ENCODE measurements at regions not wholly inside any gene's neighbourhood (a gene's known extent, or its start where the extent isn't known, plus 50 kb on each side); places are given as distances from the start of the nearest gene placed in this dataset.

DNA sequence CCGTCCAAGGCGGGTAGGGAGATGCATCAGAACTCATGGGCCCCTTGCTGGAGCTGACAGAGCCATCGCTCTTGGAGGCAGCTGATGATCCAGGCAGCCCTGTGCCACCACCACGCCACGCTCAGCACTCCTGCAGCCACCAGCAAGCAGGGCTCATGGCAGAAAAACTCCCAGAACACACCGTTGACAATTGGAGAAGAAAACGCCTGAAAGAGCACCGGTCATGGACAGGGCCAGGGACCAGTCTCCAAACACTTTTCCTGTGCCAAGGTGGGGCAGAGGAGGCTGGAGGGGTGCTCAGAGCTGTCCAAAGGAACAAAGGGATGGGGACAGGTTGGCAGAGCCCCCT is 132.2 kb downstream of the FOXL1 start:
- TF ChIP-seq, protein P1, sequence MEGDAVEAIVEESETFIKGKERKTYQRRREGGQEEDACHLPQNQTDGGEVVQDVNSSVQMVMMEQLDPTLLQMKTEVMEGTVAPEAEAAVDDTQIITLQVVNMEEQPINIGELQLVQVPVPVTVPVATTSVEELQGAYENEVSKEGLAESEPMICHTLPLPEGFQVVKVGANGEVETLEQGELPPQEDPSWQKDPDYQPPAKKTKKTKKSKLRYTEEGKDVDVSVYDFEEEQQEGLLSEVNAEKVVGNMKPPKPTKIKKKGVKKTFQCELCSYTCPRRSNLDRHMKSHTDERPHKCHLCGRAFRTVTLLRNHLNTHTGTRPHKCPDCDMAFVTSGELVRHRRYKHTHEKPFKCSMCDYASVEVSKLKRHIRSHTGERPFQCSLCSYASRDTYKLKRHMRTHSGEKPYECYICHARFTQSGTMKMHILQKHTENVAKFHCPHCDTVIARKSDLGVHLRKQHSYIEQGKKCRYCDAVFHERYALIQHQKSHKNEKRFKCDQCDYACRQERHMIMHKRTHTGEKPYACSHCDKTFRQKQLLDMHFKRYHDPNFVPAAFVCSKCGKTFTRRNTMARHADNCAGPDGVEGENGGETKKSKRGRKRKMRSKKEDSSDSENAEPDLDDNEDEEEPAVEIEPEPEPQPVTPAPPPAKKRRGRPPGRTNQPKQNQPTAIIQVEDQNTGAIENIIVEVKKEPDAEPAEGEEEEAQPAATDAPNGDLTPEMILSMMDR (IDR thresholded peaks at IDR 0.05), result no peak
- TF ChIP-seq POLR2A (IDR thresholded peaks at IDR 0.05) (no peak), EP300 (IDR thresholded peaks at IDR 0.05) (no peak)

Measured in ovary (tissue), 3 donors.